Left lung (tissue), 4 donors: ENCODE measurements at regions not wholly inside any gene's neighbourhood (a gene's known extent, or its start where the extent isn't known, plus 50 kb on each side); places are given as distances from the start of the nearest gene placed in this dataset.
A peak's percentile ranks its signal among the peaks of the same experiment; 100 is the strongest.

Source experiments
- ATAC-seq: fragments of 200-7000 bp; cut with Tn5 transposase; one replicate; pipeline ENCODE4 v1.9.1; 2020; ENCODE audit warnings: moderate library complexity
- DNase-seq, 4 donors: peaks; one replicate each; pipeline ENCODE4 v3.0.0-alpha.2; 2013 to 2020
- H3K27ac ChIP-seq, 2 donors: fragments of 200-600 bp; sonication (generic) in 1 of 2; one replicate each; pipeline versions ENCODE4 v1.5.0 to v1.8.0; 2020 to 2021
- H3K27me3 ChIP-seq, 2 donors: fragments of 200-600 bp; sonication (generic) in 1 of 2; one replicate each; pipeline versions ENCODE4 v1.5.0 to v1.8.0; 2020 to 2021
- H3K36me3 ChIP-seq, 2 donors: fragments of 200-600 bp; sonication (generic) in 1 of 2; one replicate each; pipeline versions ENCODE4 v1.5.0 to v1.8.0; 2020 to 2021
- H3K4me1 ChIP-seq, 2 donors: fragments of 200-600 bp; one replicate each; pipeline ENCODE4 v1.8.0; 2021
- H3K4me3 ChIP-seq, 2 donors: fragments of 200-600 bp; sonication (generic) in 1 of 2; one replicate each; pipeline versions ENCODE4 v1.5.0 to v1.8.0; 2020 to 2021; ENCODE audit warnings: mild to moderate bottlenecking in 1 of 2
- H3K9me3 ChIP-seq, 2 donors: fragments of 200-600 bp; sonication (generic) in 1 of 2; one replicate each; pipeline versions ENCODE4 v1.5.0 to v1.8.0; 2020 to 2021
- intact Hi-C, 2 donors: fragments of 100-400 bp; cut with DNase I; formaldehyde crosslinking; loops; one replicate each; pipeline versions ENCODE4 v1.11.2 to v1.14.2; 2022
- TF ChIP-seq, protein P1 (sequence below), 2 donors: fragments of 200-600 bp; sonication (generic) in 1 of 2; IDR thresholded peaks; one replicate each; pipeline versions ENCODE4 v1.5.0 to v1.8.0; 2021; ENCODE audit warnings: antibody characterized with exemption in 2 of 2
- donor health status: DM: no; HTN: yes; CAD: no.
- donor health status: DM: no; HTN: no; CAD: no.

DNA sequence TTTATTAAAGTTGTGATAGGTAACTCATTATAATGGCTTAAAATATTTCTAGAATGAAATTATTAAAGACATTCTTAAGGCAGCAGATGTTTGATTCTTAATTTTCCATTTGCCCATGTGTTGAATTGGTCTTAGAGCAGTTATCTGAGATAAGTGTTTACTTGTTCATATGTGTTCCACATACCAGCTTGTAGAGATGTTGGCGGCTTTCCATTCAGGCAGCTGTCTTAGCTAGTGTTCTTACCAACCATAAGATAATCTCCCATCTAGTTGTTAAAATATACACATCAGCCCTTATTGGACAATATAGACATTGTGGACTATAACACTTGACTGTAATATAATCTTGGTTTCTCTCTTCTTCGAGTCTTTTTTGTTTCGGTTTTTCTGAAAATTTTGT is 1372.9 kb upstream of the ADGRL2 start:
- TF ChIP-seq, protein P1, sequence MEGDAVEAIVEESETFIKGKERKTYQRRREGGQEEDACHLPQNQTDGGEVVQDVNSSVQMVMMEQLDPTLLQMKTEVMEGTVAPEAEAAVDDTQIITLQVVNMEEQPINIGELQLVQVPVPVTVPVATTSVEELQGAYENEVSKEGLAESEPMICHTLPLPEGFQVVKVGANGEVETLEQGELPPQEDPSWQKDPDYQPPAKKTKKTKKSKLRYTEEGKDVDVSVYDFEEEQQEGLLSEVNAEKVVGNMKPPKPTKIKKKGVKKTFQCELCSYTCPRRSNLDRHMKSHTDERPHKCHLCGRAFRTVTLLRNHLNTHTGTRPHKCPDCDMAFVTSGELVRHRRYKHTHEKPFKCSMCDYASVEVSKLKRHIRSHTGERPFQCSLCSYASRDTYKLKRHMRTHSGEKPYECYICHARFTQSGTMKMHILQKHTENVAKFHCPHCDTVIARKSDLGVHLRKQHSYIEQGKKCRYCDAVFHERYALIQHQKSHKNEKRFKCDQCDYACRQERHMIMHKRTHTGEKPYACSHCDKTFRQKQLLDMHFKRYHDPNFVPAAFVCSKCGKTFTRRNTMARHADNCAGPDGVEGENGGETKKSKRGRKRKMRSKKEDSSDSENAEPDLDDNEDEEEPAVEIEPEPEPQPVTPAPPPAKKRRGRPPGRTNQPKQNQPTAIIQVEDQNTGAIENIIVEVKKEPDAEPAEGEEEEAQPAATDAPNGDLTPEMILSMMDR (IDR thresholded peaks at IDR 0.05), result no peak
- H3K27me3 ChIP-seq, result no peaks in the 10 kb centered on the region
- ATAC-seq (no peak), DNase-seq (peak in 1 of 4 donors; percentile 12)
- no peaks in the 10 kb centered on the region for H3K36me3 ChIP-seq
- H3K4me1 ChIP-seq, result no peaks in the 10 kb centered on the region
- H3K9me3 ChIP-seq, result peaks cover 0 to 3% of the 10 kb centered on the region in 2 donors
- intact Hi-C loops, result no loop called here
- H3K27ac ChIP-seq, result no peak overlapping the region
- H3K4me3 ChIP-seq, result no peak overlapping the region

DNA sequence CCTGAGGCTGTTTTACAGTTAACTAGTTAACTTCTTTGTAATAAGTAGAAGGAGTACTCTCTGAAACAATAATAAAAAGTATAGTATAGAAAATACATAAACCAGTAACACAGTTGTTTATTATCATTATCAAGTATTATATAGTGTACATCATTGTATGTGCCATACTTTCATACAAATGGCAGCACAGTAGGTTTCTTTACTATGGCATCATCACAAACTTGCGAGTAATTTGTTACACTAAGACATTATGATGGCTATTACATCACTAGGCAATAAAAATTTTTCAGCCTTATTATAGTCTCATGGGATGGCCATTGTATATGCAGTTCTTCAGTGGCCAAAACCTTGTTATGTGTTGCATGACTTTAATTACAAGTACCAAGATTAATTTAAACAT is 1376.5 kb upstream of the ADGRL2 start:
- TF ChIP-seq, protein P1 (IDR thresholded peaks at IDR 0.05), result no peak
- intact Hi-C loops, result no loop called here
- no peaks in the 10 kb centered on the region for H3K4me1 ChIP-seq
- no peak overlapping the region for H3K4me3 ChIP-seq
- H3K27me3 ChIP-seq, result no peaks in the 10 kb centered on the region
- no peaks in the 10 kb centered on the region for H3K9me3 ChIP-seq
- H3K27ac ChIP-seq, result no peak overlapping the region
- ATAC-seq, result no peak
- no peak for DNase-seq
- no peaks in the 10 kb centered on the region for H3K36me3 ChIP-seq

DNA sequence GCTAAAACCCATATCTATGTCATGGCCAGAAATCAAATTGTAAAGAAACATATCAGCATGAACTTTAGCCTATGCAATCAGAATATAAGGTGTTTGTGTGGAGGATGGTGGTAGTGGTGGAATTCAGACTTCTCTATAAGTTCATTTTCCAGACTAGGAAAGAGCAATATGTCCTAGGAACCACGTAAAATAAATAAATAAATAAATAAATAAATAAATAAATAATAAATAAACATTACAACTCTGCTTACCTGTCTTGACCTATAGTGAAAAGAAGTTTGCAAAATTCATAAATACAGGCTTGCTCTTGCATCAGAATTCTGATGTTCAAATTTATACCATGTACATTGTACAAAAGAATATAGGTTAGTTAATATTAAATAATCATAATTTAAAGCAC is 1382.6 kb upstream of the ADGRL2 start:
- intact Hi-C loops, result no loop called here
- TF ChIP-seq, protein P1 (IDR thresholded peaks at IDR 0.05), result no peak
- H3K9me3 ChIP-seq, result peaks cover 0 to 4% of the 10 kb centered on the region in 2 donors
- H3K4me1 ChIP-seq, result no peaks in the 10 kb centered on the region
- ATAC-seq, result no peak
- no peak overlapping the region for H3K4me3 ChIP-seq
- no peaks in the 10 kb centered on the region for H3K36me3 ChIP-seq
- H3K27me3 ChIP-seq, result no peaks in the 10 kb centered on the region
- DNase-seq, result no peak
- no peak overlapping the region for H3K27ac ChIP-seq

DNA sequence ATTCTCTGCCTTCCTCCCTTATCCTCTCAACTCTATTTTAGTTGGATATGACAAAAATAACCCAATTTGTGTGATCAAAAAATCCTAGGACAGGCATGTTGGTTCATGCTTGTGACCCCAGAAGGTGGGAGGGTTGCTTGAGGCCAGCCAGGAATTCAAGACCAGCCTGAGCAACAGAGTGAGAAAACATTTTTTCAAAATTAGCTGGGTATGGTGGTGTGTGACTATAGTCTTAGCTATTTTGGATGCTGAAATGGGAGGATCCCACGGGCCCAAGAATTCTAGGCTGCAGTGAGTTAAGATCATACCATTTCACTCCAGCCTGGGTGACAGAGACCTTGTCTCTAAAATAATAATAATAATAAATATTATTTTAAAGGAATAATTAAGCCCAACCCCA is 1383.1 kb upstream of the ADGRL2 start:
- no peak overlapping the region for H3K4me3 ChIP-seq
- intact Hi-C loops, result no loop called here
- TF ChIP-seq, protein P1 (IDR thresholded peaks at IDR 0.05), result no peak
- H3K27ac ChIP-seq, result no peak overlapping the region
- peaks cover 0 to 4% of the 10 kb centered on the region in 2 donors for H3K9me3 ChIP-seq
- no peaks in the 10 kb centered on the region for H3K4me1 ChIP-seq
- no peaks in the 10 kb centered on the region for H3K36me3 ChIP-seq
- DNase-seq, result no peak
- no peaks in the 10 kb centered on the region for H3K27me3 ChIP-seq
- ATAC-seq, result no peak

DNA sequence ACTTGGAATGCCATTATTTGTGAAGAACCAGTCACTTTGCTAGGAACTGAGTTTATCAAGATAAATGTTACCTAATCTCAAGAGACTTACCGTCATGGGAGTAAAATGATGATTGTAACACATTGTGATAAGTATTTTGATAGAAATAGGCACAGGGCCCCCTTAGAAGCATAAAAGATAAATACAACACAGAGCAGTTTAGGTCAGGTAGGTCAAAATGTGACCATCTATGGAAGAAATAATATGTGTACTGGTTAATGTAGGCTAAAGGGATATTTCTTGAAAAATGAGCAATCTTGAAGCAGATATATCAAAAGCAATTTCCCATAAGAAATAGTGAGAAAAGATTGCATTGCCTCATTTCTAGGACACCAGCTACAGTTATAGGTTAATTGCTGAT is 1386.8 kb upstream of the ADGRL2 start:
- H3K27me3 ChIP-seq, result no peaks in the 10 kb centered on the region
- H3K4me1 ChIP-seq, result no peaks in the 10 kb centered on the region
- H3K27ac ChIP-seq, result no peak overlapping the region
- ATAC-seq, result no peak
- no peak overlapping the region for H3K4me3 ChIP-seq
- H3K9me3 ChIP-seq, result peaks cover 0 to 4% of the 10 kb centered on the region in 2 donors
- TF ChIP-seq, protein P1 (IDR thresholded peaks at IDR 0.05), result no peak
- H3K36me3 ChIP-seq, result no peaks in the 10 kb centered on the region
- no peak for DNase-seq
- intact Hi-C loops, result no loop called here
